ENCODE measurements at regions not wholly inside any gene's neighbourhood (a gene's known extent, or its start where the extent isn't known, plus 50 kb on each side); places are given as distances from the start of the nearest gene placed in this dataset.

- no peak for DNase-seq
Observed at GRCh38 chr1:172960019-172960418, 90.7 kb downstream of the TNFSF18 start.

- DNase-seq, result no peak
Observed at GRCh38 chr1:172960454-172961208, 90.1 kb downstream of the TNFSF18 start.

GRCh38 chr1:172964864-172965263 lies 85.9 kb downstream of the TNFSF18 start:
- DNase-seq, result no peak

DNA sequence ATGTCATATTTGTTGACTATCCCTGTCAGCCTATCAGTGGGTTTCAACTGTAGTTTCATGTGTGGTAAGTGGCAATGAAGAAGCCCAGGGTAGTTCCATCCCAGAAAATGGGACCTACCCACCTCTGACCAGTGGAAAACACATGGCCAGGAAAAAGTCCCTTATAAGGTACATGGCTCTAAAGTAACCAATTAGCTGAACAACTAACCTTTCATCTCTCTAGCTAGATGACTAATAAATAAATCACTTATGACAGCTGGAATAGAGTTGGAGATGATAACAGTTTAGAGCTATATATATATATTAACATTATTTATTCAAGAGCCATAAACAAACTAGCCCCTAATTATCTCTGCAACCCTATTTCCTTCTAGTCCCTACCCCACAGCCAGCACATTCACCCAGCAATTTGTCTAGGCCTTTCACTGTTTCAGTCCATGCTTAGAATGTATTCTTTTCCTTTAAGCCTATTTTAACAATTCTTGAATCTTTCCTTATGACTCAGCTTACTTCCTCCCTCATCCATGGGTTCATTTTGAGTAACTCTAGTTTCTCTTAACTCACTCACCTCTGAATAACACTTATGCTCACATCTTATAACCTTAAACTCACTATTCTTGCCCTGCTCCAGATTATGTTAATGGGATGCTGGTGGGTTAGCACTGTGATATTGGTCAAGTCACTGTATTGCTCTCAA lies 83.7 kb downstream of the TNFSF18 start:
- DNase-seq, result no peak

DNA sequence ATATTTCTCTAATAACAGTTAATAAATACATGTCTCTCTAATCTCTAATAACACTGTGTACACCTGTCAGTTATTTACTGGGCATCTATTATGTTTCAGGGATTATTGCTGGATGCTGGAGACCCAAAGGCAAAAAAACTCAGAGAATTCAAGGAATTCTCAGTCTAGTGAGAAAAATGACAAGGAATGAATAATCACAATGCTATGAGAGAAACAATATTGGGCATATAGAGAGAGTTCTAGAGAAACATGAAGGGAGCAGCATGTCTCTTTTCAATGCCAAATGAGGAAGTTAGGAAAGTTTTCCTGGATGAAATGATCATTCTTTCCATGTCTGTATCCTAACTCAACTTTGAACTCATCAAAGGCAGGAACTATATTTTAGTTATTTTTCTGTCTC lies 82.8 kb downstream of the TNFSF18 start:
- no peak for DNase-seq

- DNase-seq, result no peak
Observed at GRCh38 chr1:172969611-172970010, 81.1 kb downstream of the TNFSF18 start.

GRCh38 chr1:172970186-172970585 lies 80.6 kb downstream of the TNFSF18 start:
- DNase-seq, result no peak

GRCh38 chr1:172971241-172971640 lies 79.5 kb downstream of the TNFSF18 start:
- no peak for DNase-seq

DNA sequence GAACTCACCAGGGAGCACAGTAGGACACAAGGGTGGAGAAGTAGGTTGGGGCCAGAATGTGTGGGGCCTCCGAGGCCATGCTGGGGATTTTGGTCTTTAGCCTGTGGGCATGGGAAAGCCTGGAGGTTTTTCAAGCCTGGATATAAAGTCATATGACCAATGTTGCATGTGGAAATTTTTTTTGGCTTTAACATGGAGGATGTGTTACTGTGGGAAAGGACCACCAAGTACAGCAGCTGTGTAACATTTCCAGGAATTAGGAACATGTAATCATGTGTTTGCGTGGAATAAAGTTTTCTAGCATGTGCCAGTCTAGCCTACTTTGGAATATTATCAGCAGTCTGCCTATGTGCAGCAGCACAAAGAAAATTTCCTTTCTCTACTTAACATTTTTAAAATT lies 78.5 kb downstream of the TNFSF18 start:
- no peak for DNase-seq

- no peak for DNase-seq
Observed at GRCh38 chr1:172973424-172973823, 77.3 kb downstream of the TNFSF18 start.

DNA sequence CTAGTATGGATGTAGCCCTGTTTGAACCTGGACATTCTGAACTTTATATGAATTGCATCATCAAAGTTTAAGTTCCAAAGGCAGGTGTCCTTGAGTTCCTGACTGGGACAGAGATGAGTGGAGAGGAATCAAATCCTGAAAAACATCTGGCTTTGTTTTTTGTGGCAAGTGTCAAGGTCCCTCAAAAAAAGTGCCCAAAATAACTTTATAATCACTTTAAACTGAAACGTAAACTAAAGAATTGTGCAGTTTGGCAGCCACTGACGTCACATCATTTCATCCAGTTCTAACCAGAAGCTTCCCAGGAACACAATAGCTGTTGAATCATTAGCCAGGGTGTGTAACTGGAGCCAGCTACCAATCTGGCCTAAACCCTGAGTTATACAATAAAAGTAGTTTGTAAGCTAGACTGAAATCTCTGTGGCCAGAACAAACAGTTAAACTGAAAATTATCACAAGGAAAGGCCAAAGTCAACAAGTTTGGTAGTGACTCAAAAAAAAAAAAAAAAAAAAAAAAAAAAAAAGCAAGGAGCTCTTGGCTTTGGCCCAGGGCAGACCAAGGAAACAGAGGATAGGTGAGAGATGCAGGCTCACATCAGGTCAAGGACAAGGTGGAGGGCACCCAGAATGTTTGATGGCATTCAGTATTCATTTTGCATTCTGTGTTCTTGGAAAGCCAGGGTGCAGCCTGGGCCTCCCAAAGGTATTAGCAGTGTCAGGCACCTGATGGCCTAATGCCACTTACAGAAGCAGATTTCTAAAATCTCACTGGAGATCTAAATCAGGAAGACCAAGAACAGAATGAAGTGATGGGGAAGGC lies 74.3 kb downstream of the TNFSF18 start:
- DNase-seq, result no peak

DNA sequence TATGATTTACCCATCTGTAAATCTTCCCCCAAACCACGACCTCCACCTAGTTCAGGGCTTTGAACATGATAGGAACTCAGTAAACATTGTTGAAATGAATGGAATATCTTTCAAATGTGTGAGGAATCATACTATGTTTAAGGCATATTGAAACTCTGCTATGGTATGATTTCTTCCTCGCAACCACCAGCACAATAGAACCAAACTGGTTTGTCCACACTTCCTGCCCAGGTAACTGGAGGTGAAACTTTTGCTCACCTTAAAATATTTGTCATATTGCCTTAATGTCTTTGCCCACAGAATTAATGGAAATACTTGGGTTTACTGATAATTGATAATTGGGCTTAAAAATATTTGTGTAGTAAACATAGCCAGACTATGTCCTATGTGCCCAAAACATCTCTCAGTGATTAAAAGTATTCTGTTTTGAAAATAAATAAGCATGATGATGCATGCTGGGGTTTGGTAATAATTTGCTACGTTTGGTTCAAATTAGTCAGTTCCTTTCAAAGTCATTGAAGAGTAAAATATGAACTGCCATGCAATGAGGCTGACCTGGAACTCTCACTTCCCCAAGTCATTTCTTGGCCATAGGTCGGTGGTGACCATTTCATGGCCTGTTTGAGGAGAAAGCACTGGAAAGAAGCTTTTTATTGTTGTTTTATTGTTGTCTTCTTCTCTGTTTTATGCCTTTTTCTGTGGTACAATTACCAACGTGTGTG lies 73.3 kb downstream of the TNFSF18 start:
- DNase-seq, result no peak

GRCh38 chr1:172978595-172978994 lies 72.1 kb downstream of the TNFSF18 start:
- DNase-seq, result no peak

- DNase-seq, result no peak
Observed at GRCh38 chr1:172979828-172980227, 70.9 kb downstream of the TNFSF18 start.

- DNase-seq, result no peak
Observed at GRCh38 chr1:172980456-172980855, 70.3 kb downstream of the TNFSF18 start.

DNA sequence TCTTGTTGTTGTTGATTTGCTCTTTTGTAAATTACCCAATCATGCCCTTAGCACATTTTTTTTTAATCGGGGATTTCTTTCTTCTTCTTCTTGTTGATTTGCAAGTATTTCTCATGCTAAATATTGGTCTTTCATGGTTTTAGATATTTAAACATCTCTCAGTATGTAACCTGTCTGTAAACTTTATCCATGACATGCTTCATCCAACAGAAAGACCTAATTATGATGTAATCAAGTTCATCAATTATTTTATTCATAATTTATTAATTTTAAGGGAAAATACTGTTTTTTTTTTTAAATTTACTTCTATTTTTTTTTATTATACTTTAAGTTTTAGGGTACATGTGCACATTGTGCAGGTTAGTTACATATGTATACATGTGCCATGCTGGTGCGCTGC lies 69.8 kb downstream of the TNFSF18 start:
- no peak for DNase-seq

All from activated CD4-positive, alpha-beta T cell treated with anti-CD3 and anti-CD28 coated beads, Interleukin-2, amount 50 U/mL, for 48 hours (primary cell).